ENCODE measurements at regions not wholly inside any gene's neighbourhood (a gene's known extent, or its start where the extent isn't known, plus 50 kb on each side); places are given as distances from the start of the nearest gene placed in this dataset.

DNA sequence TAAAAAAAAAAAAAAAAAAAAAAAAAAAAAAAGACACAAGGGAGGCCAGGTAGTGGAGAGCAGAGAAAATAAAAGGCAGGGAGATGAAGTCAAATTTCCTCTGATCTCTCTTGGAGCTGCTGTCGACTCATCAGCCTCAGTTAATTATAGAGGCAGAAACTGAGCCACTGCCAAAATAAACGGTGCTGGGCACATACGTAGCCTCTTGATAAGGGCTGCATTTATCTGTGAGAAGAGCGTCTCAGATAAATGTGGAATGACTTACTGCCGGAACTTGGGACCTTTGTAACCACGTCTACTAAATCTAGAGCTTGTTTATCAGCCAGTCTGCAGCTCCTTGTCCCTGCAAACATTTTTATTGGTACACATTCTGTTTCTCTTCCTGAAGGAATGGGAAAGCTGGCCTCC is 162.3 kb downstream of the BAMBI start (continued):
- TF ChIP-seq, protein P1, sequence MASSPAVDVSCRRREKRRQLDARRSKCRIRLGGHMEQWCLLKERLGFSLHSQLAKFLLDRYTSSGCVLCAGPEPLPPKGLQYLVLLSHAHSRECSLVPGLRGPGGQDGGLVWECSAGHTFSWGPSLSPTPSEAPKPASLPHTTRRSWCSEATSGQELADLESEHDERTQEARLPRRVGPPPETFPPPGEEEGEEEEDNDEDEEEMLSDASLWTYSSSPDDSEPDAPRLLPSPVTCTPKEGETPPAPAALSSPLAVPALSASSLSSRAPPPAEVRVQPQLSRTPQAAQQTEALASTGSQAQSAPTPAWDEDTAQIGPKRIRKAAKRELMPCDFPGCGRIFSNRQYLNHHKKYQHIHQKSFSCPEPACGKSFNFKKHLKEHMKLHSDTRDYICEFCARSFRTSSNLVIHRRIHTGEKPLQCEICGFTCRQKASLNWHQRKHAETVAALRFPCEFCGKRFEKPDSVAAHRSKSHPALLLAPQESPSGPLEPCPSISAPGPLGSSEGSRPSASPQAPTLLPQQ (tag by site-specific recombination; IDR thresholded peaks at IDR 0.05) = peak; percentile 37; the same call in 1 of the 2 replicates
- TF ChIP-seq ZXDB (tag by site-specific recombination; IDR thresholded peaks at IDR 0.05) = peak; percentile 89
- TF ChIP-seq ZNF10 (tag by site-specific recombination; IDR thresholded peaks at IDR 0.05) = 0 out of 2 replicates have a peak, but pooled peaks have one; percentile 33
- TF ChIP-seq, protein P2, sequence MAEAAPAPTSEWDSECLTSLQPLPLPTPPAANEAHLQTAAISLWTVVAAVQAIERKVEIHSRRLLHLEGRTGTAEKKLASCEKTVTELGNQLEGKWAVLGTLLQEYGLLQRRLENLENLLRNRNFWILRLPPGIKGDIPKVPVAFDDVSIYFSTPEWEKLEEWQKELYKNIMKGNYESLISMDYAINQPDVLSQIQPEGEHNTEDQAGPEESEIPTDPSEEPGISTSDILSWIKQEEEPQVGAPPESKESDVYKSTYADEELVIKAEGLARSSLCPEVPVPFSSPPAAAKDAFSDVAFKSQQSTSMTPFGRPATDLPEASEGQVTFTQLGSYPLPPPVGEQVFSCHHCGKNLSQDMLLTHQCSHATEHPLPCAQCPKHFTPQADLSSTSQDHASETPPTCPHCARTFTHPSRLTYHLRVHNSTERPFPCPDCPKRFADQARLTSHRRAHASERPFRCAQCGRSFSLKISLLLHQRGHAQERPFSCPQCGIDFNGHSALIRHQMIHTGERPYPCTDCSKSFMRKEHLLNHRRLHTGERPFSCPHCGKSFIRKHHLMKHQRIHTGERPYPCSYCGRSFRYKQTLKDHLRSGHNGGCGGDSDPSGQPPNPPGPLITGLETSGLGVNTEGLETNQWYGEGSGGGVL (tag by site-specific recombination; IDR thresholded peaks at IDR 0.05) = peak; percentile 15; the same call in 1 of the 2 replicates
- TF ChIP-seq, protein P3, sequence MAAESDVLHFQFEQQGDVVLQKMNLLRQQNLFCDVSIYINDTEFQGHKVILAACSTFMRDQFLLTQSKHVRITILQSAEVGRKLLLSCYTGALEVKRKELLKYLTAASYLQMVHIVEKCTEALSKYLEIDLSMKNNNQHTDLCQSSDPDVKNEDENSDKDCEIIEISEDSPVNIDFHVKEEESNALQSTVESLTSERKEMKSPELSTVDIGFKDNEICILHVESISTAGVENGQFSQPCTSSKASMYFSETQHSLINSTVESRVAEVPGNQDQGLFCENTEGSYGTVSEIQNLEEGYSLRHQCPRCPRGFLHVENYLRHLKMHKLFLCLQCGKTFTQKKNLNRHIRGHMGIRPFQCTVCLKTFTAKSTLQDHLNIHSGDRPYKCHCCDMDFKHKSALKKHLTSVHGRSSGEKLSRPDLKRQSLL (tag by site-specific recombination; IDR thresholded peaks at IDR 0.05) = 0 out of 2 replicates have a peak, but pooled peaks have one; percentile 55
- 0 out of 2 replicates have a peak, but pooled peaks have one; percentile 31 for TF ChIP-seq IKZF3 (tag by site-specific recombination; IDR thresholded peaks at IDR 0.05)
- no peak for TF ChIP-seq ZNF311 (tag by site-specific recombination; IDR thresholded peaks at IDR 0.05; ENCODE audit: borderline replicate concordance)
- peak; percentile 35 for TF ChIP-seq ZNF335 (tag by site-specific recombination; conservative IDR thresholded peaks at IDR 0.05)
- no peak for TF ChIP-seq ZNF266 (tag by site-specific recombination; IDR thresholded peaks at IDR 0.05; ENCODE audit: low read depth)
- TF ChIP-seq, protein P4, sequence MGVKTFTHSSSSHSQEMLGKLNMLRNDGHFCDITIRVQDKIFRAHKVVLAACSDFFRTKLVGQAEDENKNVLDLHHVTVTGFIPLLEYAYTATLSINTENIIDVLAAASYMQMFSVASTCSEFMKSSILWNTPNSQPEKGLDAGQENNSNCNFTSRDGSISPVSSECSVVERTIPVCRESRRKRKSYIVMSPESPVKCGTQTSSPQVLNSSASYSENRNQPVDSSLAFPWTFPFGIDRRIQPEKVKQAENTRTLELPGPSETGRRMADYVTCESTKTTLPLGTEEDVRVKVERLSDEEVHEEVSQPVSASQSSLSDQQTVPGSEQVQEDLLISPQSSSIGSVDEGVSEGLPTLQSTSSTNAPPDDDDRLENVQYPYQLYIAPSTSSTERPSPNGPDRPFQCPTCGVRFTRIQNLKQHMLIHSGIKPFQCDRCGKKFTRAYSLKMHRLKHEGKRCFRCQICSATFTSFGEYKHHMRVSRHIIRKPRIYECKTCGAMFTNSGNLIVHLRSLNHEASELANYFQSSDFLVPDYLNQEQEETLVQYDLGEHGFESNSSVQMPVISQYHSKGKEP (tag by site-specific recombination; IDR thresholded peaks at IDR 0.05) = peak; percentile 63; the same call in 1 of the 2 replicates
- TF ChIP-seq ZEB2 (tag by site-specific recombination; IDR thresholded peaks at IDR 0.05) = peak; percentile 75
- TF ChIP-seq ZNF433 (tag by site-specific recombination; IDR thresholded peaks at IDR 0.05; ENCODE audit: low read depth) = no peak
- peak; percentile 73 for TF ChIP-seq WT1 (tag by site-specific recombination; IDR thresholded peaks at IDR 0.05)
- peak; percentile 75 for TF ChIP-seq ZNF629 (tag by site-specific recombination; IDR thresholded peaks at IDR 0.05)
- TF ChIP-seq, protein P5, sequence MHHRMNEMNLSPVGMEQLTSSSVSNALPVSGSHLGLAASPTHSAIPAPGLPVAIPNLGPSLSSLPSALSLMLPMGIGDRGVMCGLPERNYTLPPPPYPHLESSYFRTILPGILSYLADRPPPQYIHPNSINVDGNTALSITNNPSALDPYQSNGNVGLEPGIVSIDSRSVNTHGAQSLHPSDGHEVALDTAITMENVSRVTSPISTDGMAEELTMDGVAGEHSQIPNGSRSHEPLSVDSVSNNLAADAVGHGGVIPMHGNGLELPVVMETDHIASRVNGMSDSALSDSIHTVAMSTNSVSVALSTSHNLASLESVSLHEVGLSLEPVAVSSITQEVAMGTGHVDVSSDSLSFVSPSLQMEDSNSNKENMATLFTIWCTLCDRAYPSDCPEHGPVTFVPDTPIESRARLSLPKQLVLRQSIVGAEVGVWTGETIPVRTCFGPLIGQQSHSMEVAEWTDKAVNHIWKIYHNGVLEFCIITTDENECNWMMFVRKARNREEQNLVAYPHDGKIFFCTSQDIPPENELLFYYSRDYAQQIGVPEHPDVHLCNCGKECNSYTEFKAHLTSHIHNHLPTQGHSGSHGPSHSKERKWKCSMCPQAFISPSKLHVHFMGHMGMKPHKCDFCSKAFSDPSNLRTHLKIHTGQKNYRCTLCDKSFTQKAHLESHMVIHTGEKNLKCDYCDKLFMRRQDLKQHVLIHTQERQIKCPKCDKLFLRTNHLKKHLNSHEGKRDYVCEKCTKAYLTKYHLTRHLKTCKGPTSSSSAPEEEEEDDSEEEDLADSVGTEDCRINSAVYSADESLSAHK (tag by site-specific recombination; IDR thresholded peaks at IDR 0.05) = 0 out of 2 replicates have a peak, but pooled peaks have one; percentile 22
- 0 out of 2 replicates have a peak, but pooled peaks have one; percentile 41 for TF ChIP-seq KLF8 (tag by site-specific recombination; IDR thresholded peaks at IDR 0.05)
- TF ChIP-seq, protein P6, sequence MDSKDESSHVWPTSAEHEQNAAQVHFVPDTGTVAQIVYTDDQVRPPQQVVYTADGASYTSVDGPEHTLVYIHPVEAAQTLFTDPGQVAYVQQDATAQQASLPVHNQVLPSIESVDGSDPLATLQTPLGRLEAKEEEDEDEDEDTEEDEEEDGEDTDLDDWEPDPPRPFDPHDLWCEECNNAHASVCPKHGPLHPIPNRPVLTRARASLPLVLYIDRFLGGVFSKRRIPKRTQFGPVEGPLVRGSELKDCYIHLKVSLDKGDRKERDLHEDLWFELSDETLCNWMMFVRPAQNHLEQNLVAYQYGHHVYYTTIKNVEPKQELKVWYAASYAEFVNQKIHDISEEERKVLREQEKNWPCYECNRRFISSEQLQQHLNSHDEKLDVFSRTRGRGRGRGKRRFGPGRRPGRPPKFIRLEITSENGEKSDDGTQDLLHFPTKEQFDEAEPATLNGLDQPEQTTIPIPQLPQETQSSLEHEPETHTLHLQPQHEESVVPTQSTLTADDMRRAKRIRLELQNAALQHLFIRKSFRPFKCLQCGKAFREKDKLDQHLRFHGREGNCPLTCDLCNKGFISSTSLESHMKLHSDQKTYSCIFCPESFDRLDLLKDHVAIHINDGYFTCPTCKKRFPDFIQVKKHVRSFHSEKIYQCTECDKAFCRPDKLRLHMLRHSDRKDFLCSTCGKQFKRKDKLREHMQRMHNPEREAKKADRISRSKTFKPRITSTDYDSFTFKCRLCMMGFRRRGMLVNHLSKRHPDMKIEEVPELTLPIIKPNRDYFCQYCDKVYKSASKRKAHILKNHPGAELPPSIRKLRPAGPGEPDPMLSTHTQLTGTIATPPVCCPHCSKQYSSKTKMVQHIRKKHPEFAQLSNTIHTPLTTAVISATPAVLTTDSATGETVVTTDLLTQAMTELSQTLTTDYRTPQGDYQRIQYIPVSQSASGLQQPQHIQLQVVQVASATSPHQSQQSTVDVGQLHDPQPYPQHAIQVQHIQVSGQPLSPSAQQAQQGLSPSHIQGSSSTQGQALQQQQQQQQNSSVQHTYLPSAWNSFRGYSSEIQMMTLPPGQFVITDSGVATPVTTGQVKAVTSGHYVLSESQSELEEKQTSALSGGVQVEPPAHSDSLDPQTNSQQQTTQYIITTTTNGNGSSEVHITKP (tag by site-specific recombination; IDR thresholded peaks at IDR 0.05) = peak; percentile 74
- TF ChIP-seq, protein P7, sequence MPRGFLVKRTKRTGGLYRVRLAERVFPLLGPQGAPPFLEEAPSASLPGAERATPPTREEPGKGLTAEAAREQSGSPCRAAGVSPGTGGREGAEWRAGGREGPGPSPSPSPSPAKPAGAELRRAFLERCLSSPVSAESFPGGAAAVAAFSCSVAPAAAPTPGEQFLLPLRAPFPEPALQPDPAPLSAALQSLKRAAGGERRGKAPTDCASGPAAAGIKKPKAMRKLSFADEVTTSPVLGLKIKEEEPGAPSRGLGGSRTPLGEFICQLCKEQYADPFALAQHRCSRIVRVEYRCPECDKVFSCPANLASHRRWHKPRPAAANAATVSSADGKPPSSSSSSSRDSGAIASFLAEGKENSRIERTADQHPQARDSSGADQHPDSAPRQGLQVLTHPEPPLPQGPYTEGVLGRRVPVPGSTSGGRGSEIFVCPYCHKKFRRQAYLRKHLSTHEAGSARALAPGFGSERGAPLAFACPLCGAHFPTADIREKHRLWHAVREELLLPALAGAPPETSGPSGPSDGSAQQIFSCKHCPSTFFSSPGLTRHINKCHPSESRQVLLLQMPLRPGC (tag by site-specific recombination; IDR thresholded peaks at IDR 0.05) = peak; percentile 67; the same call in 1 of the 2 replicates
- TF ChIP-seq ZNF621 (tag by site-specific recombination; IDR thresholded peaks at IDR 0.05) = no peak
- peak; percentile 88 for TF ChIP-seq ZBTB17 (tag by site-specific recombination; IDR thresholded peaks at IDR 0.05)
- TF ChIP-seq ZFP41 (tag by site-specific recombination; IDR thresholded peaks at IDR 0.05; ENCODE audit: borderline replicate concordance) = no peak
- peak; percentile 84 for TF ChIP-seq ZNF843 (tag by site-specific recombination; IDR thresholded peaks at IDR 0.05)
- TF ChIP-seq TCF7L2 (IDR thresholded peaks at IDR 0.05; ENCODE audit: borderline replicate concordance, low read depth, low read length) = peak; percentile 40; the same call in 1 of the 2 replicates
- no peak for TF ChIP-seq ZNF600 (tag by site-specific recombination; IDR thresholded peaks at IDR 0.05)
- peak; percentile 88 for TF ChIP-seq FEZF1 (tag by site-specific recombination; IDR thresholded peaks at IDR 0.05)
- TF ChIP-seq SP3 (tag by site-specific recombination; IDR thresholded peaks at IDR 0.05) = no peak
